Gastroesophageal sphincter (tissue), 4 donors: ENCODE measurements at regions not wholly inside any gene's neighbourhood (a gene's known extent, or its start where the extent isn't known, plus 50 kb on each side); places are given as distances from the start of the nearest gene placed in this dataset.

Experiments
- ATAC-seq: fragments of 150-250 bp; one replicate; pipeline ENCODE4 v1.9.1; 2016; ENCODE audit warnings: mild to moderate bottlenecking, moderate library complexity
- H3K27ac ChIP-seq, 4 donors: fragments of 200-600 bp; sonication (generic) in 3 of 4; 1 replicate in 3 of 4; 2 replicates in 1 of 4; pipeline ENCODE4 v1.5.1; 2016 to 2019
- H3K27me3 ChIP-seq: fragments of 200-600 bp; sonication (generic); one replicate; pipeline ENCODE4 v1.5.1; 2019
- H3K36me3 ChIP-seq, 2 donors: fragments of 200-600 bp; sonication (generic); one replicate each; pipeline ENCODE4 v1.5.1; 2019; ENCODE audit warnings: control low read depth in 1 of 2
- H3K4me1 ChIP-seq, 3 donors: fragments of 200-600 bp; sonication (generic); 1 replicate in 2 of 3; 2 replicates in 1 of 3; pipeline ENCODE4 v1.5.1; 2016 to 2019; ENCODE audit warnings: control low read depth in 2 of 3
- H3K4me3 ChIP-seq, 2 donors: fragments of 200-600 bp; sonication (generic); one replicate each; pipeline ENCODE4 v1.5.1; 2019; ENCODE audit warnings: mild to moderate bottlenecking in 1 of 2, moderate library complexity in 1 of 2
- H3K9me3 ChIP-seq, 3 donors: fragments of 200-600 bp; sonication (generic); one replicate each; pipeline ENCODE4 v1.5.1; 2017 to 2019; ENCODE audit warnings: control low read depth in 2 of 3
- EP300 ChIP-seq: sonication (generic); formaldehyde crosslinking; IDR thresholded peaks from one replicate; pipeline ENCODE4 v1.6.1; 2017; ENCODE audit warnings: antibody characterized with exemption, mild to moderate bottlenecking
- POLR2A ChIP-seq, 2 donors: fragments of 450-650 bp; IDR thresholded peaks; one replicate each; pipeline ENCODE4 v1.6.1; 2017; ENCODE audit warnings: antibody characterized with exemption in 2 of 2, mild to moderate bottlenecking in 2 of 2, moderate library complexity in 1 of 2
- POLR2AphosphoS5 ChIP-seq: sonication (generic); formaldehyde crosslinking; IDR thresholded peaks from one replicate; pipeline ENCODE4 v1.6.1; 2017; ENCODE audit warnings: antibody characterized with exemption
- WGBS, 2 donors: methylation state at CpG; one replicate each; pipeline ENCODE4 v1.1.5; 2018; ENCODE audit warnings: low coverage in 1 of 2; 5-methylcytosine and 5-hydroxymethylcytosine counted together
- TF ChIP-seq, protein P1 (sequence below), 4 experiments: fragments of 200-600 bp in 2 of 4; fragments of 450-650 bp in 2 of 4; sonication (generic) in 1 of 4; IDR thresholded peaks; one replicate each; pipeline ENCODE4 v1.5.1; 2017 to 2019; ENCODE audit warnings: antibody characterized with exemption in 4 of 4, mild to moderate bottlenecking in 2 of 4, moderate library complexity in 2 of 4

DNA sequence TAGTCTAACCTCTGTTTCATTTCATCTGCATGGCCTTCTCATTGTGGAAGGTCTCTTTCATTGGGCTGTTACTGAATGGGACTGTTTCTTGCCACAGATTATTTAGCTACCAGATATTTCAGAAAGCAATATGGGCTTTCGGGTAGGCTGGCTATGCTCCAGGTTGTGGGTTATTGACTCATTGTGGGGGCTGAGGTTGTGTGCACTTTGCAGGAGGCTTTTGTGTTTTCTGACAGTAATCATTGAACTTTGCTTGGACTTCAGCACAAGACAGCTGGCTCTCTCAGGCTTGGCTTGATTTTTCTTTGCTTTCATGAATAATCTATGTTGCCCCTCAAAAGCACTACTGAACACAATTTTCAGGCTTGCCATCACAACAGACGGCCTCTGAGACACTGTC, 771.1 kb upstream of the TSPY4 start:
- no peaks in the 10 kb centered on the region for H3K27me3 ChIP-seq
- 60% methylated on average over 1 of the region's 2 CpGs; no CpG with 5 or more reads in 1 of the 2 donors for WGBS, 2 donors
- H3K36me3 ChIP-seq, result no peaks in the 10 kb centered on the region
- no peaks in the 10 kb centered on the region for H3K9me3 ChIP-seq
- no peak for ATAC-seq
- no peak overlapping the region for H3K4me3 ChIP-seq
- TF ChIP-seq POLR2AphosphoS5 (no peak), EP300 (no peak), POLR2A (IDR thresholded peaks at IDR 0.05) (no peak)
- TF ChIP-seq, protein P1, sequence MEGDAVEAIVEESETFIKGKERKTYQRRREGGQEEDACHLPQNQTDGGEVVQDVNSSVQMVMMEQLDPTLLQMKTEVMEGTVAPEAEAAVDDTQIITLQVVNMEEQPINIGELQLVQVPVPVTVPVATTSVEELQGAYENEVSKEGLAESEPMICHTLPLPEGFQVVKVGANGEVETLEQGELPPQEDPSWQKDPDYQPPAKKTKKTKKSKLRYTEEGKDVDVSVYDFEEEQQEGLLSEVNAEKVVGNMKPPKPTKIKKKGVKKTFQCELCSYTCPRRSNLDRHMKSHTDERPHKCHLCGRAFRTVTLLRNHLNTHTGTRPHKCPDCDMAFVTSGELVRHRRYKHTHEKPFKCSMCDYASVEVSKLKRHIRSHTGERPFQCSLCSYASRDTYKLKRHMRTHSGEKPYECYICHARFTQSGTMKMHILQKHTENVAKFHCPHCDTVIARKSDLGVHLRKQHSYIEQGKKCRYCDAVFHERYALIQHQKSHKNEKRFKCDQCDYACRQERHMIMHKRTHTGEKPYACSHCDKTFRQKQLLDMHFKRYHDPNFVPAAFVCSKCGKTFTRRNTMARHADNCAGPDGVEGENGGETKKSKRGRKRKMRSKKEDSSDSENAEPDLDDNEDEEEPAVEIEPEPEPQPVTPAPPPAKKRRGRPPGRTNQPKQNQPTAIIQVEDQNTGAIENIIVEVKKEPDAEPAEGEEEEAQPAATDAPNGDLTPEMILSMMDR (IDR thresholded peaks at IDR 0.05), result no peak
- H3K4me1 ChIP-seq, result no peaks in the 10 kb centered on the region
- no peak overlapping the region for H3K27ac ChIP-seq

DNA sequence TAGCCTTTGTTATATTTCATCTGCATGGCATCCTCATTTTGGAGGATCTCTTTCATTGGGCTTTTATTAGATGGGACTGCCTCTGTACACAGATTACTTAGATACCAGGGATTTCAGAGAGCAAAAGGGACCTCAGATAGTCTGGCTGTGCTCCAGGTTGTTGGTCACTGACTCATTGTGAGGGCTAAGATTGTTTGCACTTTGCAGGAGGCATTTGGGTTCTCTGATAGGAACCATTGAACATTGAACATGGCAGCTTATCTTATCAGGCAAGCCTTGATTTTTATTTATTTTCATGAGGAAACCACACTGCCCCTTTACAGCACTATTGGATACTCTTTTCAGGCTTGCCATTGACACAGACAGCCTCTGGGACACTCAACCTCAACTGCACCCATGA, 766.9 kb upstream of the TSPY4 start:
- no peak for ATAC-seq
- TF ChIP-seq EP300, result no peak
- TF ChIP-seq POLR2AphosphoS5, result no peak
- no peak for TF ChIP-seq POLR2A (IDR thresholded peaks at IDR 0.05)
- TF ChIP-seq, protein P1 (IDR thresholded peaks at IDR 0.05), result no peak
- H3K4me3 ChIP-seq, result no peak overlapping the region

DNA sequence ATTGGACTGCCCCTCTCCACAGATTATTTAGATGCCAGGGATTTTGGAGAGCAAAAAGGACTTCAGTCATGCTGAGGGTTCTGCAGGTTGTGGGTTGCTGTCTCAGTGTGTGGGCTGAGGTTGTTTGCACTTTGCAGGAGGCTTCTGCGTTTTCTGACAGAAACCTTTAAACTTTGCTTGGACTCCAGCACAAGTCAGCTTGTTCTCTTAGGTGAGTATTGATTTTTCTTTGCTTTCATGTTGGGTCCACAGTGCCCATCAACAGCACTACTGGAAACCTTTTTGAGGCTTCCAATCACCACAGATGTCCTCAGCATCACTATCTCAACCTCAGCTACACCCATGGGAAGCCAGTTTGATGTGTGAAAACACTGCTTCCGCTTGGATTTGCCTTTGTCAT, 764.3 kb upstream of the TSPY4 start:
- TF ChIP-seq POLR2AphosphoS5, result no peak
- TF ChIP-seq, protein P1 (IDR thresholded peaks at IDR 0.05), result no peak
- no peak for TF ChIP-seq EP300
- no peak for TF ChIP-seq POLR2A (IDR thresholded peaks at IDR 0.05)

More for the DNA sequence above, 766.9 kb upstream of the TSPY4 start:
- Histone ChIP-seq H3K36me3 (no peaks in the 10 kb centered on the region), H3K27ac (no peak overlapping the region), H3K9me3 (no peaks in the 10 kb centered on the region), H3K4me1 (no peaks in the 10 kb centered on the region), H3K27me3 (no peaks in the 10 kb centered on the region)

DNA sequence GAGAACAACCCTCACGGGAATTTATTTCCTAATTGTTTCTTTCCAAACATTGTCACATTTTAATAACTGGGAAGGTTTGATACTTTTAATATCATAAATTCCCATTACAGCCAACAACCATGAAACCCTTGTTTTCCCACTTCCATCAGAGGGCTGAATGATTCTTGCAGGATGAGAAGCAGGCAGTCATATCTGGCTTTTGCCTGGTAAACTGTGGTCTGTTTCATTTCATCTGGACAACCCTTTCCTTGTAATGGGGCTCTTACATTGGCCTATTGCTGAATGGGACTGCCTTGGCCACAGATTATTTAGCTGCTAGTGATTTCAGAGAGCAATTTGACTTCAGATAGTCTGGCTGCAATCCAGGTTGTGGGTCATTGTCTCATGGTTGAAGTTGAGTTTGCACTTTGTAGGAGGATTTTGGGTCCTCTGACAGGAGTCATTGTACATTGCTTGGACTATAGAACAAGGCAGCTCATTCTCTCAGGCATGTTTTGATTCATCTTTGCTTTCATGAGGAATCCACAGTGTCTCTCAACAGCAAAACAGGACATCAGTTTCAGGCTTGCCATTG, 754.9 kb upstream of the TSPY4 start:
- H3K4me1 ChIP-seq, result no peaks in the 10 kb centered on the region
- H3K27me3 ChIP-seq, result no peaks in the 10 kb centered on the region
- ATAC-seq, result no peak
- TF ChIP-seq POLR2A (IDR thresholded peaks at IDR 0.05), result no peak
- TF ChIP-seq, protein P1 (IDR thresholded peaks at IDR 0.05), result no peak
- no peak for TF ChIP-seq EP300
- no peak for TF ChIP-seq POLR2AphosphoS5
- H3K9me3 ChIP-seq, result no peaks in the 10 kb centered on the region
- no peak overlapping the region for H3K4me3 ChIP-seq
- no peak overlapping the region for H3K27ac ChIP-seq
- no peaks in the 10 kb centered on the region for H3K36me3 ChIP-seq
- no CpG with 5 or more reads among the region's 1 CpG for WGBS, 2 donors

More for the DNA sequence above, 764.3 kb upstream of the TSPY4 start:
- Histone ChIP-seq H3K36me3 (no peaks in the 10 kb centered on the region), H3K4me1 (no peaks in the 10 kb centered on the region), H3K4me3 (no peak overlapping the region), H3K27ac (no peak overlapping the region), H3K9me3 (no peaks in the 10 kb centered on the region), H3K27me3 (no peaks in the 10 kb centered on the region)
- no peak for ATAC-seq
- whole genome bisulfite sequencing, 2 donors, result no CpG with 5 or more reads among the region's 2 CpGs

DNA sequence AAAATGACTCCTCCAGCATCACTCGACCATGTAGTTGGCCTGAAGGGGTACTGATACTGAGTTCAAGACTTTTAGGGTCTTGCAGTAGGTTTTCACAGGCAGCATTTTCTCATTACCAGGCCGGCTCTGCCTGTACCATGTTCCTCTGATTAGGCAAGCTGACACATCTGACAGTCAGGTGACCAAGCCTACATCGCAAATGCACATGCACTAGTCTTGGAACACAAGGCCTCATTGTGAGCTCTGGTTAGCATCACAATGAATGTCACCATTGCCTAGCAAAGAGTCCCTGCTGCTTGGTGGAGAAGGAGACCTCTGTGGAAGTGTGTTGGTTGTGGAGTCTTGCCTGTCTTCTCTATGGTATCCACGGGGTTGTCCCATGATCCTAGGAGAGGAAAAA, 754.1 kb upstream of the TSPY4 start:
- no peaks in the 10 kb centered on the region for H3K4me1 ChIP-seq
- H3K27ac ChIP-seq, result no peak overlapping the region
- TF ChIP-seq, protein P1 (IDR thresholded peaks at IDR 0.05), result no peak
- no peak for TF ChIP-seq POLR2AphosphoS5
- TF ChIP-seq EP300, result no peak
- TF ChIP-seq POLR2A (IDR thresholded peaks at IDR 0.05), result no peak
- no peak for ATAC-seq
- H3K27me3 ChIP-seq, result no peaks in the 10 kb centered on the region
- WGBS, 2 donors, result no CpG with 5 or more reads among the region's 4 CpGs
- H3K9me3 ChIP-seq, result no peaks in the 10 kb centered on the region
- no peaks in the 10 kb centered on the region for H3K36me3 ChIP-seq
- no peak overlapping the region for H3K4me3 ChIP-seq
